Amygdala (tissue), 56 donors: ENCODE measurements at regions not wholly inside any gene's neighbourhood (a gene's known extent, or its start where the extent isn't known, plus 50 kb on each side); places are given as distances from the start of the nearest gene placed in this dataset.

Experiments
- DNase-seq, 56 donors: peaks; one replicate each; lab custom pipeline; 2025; lab: John Stamatoyannopoulos, UW

DNA sequence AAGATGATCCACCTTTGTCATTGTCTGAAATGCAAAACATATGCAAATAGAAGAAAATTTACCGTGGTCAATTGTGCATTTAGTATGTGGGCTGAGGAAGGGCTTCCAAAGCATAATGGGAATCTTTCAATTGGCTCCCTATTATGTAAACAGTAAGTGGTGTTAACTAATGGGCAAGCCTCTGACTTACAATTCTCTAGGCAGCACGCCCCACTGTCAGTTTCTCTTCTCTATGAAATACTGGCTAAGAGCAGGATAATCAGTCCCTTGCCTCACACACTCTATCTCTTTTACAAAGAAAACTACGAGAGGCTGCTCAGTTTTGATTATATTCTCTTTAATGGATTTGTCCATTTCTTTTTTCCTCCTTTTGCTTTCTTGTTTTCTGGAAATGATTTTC, 1272.6 kb downstream of the PCDH19 start:
- no peak for DNase-seq

DNA sequence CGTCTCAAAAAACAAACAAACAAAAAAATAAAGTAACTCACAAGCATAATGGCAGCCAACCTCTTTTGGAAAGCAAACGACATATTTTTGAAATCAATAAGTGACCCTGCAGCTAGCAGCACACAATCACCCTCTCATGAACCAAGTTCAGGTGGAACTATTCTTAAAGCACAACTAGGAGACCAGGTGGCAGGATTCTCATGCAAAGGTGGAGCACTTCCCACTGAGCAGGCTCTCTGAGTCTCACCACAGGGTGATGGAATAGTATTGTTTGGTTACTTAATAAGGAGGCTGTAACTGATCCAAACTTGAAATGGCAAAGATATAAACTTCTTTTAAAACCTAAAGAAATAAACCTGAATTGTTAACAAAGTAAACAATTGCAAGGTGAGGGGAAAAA, 1293.1 kb downstream of the PCDH19 start:
- no peak for DNase-seq

DNA sequence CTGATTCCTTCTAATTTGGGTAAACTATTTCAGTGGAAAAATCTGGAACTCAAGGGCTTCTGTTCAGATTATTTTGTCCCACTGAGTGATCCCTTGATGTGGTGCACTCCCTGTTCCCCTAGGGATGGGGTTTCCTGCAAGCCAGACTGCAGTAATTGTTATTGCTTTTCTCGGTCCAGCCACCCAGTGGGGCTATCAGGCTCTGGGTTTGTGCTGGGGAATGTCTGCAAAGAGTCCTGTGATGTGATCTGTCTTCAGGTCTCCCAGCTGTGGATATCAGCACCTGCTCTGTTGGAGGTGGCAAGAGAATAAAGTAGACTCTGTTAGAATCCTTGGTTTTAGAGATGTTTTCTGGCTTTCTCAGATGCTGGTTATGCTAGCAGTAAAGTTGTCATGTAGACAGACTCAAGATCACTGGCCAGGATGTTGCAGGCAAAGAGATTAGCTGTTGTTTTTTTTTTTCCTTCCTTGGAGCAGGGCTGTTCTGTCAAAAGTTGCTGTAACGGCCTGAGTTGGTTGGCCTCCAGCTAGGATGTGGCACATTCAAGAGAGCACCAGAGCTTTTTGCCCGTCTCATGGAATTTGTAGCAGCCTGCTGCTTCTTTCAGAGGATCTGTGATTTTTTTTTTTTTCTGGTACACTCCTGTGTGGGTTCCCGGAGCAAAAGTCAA, 1314.0 kb downstream of the PCDH19 start:
- DNase-seq, result no peak

DNA sequence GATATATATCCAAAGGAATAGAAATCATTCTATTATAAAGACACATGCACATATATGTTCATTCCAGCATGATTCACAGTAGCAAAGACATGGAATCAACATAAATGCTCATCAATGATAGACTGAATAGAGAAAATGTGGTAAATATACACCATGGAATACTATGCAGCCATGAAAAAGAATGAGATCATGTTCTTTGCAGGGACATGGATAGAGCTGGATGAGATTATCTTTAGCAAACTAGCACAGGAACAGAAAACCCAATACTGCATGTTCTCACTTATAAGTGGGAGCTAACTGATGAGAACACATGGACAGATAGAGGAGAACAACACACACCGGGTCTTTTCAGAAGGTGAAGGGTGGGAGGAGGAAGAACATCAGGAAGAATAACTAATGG, 1318.6 kb downstream of the PCDH19 start:
- DNase-seq, result no peak

DNA sequence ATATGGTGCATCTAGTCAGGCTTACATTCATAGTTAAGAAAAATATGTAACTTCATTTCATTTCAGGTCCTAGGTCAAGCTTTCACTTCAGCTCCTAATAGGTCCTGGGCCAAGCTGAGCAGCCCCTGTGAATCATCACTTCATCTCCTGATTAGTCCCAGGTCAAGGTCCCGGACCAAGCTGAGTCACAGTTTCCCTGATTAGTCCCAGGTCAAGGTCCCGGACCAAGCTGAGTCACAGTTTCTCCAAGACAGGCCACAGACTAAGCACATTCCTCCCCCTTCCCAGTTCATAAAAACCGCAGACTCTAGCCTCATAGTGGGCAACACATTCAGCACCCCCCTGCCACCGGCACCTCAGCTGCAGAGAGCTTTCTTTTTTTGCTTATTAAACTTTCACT, 1331.8 kb downstream of the PCDH19 start:
- DNase-seq, result no peak

DNA sequence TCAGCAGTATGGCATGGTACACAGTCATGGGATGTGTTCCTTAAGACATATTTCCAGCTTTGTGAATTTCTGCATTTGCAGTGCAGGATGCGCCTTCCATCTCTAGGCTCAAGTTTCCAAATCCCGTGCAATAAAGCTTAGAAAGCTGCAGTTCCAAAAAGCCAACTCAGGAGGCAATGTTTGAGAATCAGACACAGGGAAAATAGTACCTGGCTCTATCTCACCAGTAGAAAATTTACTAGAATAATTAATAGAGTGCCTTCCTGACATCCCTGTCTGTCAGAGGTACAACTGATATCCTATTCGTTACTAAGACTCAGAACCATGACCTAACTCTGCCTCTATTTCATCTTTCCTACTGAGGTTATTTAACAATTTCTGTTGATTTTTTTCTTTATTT, 1333.0 kb downstream of the PCDH19 start:
- DNase-seq, result no peak

DNA sequence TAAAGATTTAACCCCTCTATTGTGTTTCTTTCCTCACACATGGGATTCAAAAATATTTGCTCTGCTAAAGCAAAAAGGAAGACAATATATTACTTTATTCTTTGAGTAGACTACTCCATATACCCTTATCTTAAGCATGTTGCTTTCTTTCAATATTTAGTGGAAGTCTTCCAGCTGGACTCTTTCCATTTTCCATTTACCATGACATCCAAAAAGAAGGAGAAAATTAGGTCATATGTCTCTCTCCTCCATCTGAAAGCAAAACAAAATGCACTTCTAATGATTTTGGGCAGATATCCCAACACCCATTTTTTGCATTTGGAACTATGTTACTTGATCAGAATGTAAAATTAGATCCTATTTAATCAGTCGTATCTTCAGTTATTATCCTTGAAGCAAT, 1336.5 kb downstream of the PCDH19 start:
- DNase-seq, result no peak

DNA sequence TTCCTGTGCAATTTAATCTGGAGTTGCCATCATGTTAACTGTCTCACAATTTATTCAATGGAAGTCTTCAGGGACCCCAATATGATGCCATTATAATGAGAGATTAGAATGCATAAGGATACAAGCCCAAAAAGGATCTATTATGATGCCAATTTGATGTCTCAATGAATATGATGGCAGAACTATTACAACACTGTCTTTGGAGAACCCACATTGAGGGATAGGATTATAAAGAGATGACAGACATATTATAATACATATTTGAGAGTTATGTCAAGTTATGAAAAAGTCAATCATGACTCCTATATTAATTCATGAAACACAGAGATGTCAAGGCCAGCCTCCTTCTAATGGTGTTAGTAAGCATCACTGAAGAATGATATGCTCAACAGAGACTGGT, 1358.4 kb downstream of the PCDH19 start:
- DNase-seq, result no peak

DNA sequence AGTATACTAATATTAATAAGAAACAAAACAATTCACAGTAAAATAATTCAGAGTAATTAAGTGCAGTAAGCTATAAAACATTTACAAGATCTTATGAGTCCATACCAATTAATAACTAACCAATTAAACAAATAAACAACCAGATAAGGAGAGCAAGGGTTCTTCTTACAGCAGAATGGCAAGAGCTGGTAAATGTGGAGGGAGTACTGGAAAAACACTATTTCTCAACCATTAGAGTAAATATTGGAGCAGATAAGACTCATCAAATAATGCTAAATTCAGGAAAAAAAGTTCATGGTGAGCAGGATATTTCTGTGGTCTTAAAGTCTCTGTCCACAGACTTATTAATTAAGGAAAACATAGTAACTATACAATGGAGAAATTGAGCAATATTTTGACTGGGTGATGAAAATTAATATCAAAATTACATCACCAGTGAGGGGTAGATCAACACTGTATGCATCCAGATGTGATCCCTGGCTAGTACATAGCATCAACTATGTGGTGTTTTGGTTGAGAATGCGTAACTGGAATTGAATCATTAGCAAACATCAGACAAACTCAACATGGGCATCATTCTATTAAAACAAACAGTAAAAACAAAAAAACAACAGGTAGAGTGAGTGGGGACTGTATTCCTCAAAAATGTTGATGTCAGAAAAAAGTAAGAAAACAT, 1376.7 kb downstream of the PCDH19 start:
- no peak for DNase-seq

DNA sequence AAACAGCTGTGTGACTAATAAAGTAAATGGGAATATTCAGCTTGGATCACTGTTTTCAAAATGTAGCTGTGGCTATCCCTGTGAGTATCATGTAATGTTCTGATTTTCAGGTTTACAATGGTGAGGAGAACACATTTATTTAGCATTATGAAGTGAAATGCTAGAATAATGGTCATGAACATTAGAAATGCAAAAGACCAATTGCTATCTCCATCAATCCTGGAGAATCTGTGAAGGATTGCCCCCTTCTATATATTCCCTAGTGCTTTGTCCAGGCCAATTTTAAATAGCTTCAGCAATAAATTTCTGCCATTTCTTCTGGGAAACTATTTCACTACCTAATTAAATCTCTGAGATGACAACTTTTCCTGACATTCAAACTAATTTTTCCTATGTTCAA, 1399.1 kb downstream of the PCDH19 start:
- DNase-seq, result no peak

DNA sequence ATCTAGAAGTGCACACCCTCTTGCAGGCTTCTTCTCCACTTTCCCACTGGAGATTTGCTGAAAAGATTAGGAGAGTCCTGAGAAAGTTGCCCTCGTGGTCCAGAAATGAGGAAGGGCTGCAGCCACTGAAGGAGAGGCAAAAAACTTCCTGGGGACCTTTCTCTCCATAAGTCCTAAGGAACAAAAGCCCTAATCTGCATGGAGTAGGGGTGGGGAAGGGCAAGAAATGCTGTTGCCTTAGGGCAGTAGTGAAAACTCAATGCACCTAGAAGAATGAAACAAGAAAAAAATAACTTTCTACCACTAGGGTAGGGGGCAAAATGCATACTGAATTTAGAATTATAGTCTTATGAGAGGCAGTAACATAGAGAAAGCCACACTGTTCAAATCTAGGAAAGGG, 1408.8 kb downstream of the PCDH19 start:
- no peak for DNase-seq

DNA sequence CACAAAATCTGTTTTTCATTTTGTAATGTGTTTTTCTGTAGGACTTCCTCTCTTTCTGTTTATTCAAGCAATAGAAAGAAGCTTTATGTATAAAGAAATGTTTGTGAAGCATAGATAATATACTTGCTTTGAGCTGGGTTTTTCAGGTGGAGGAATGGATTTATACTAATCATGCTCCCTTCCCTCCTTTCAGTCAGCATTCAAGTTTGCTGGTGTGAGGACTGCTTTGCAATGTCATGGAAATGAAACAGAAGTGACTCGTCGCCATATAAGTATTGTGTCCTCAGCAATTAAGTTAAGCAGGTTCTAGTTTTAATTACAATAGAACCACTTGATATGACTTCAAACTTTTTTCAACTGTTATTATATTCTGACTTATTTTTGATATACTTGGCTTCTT, 1447.1 kb downstream of the PCDH19 start:
- DNase-seq, result no peak

DNA sequence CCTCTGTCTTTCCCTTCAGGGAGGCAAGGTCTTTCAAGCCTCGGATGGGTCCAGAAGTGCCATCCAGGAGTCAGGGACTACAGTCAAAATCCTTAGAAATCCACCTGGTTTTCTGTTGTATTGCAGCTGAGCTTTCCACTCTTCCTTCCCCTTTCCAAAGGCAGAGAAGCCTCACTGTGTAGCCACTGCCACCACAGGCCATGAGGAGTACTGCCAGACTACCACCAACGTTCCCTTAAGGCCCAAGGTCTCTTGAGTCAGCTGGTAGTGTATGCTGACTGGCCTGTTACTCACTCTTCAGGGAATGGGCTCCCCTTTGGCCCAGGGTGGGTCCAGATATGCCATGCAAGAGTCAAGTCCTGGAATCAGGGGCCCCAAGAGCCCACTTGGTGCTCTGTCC, 1454.1 kb downstream of the PCDH19 start:
- DNase-seq, result no peak

DNA sequence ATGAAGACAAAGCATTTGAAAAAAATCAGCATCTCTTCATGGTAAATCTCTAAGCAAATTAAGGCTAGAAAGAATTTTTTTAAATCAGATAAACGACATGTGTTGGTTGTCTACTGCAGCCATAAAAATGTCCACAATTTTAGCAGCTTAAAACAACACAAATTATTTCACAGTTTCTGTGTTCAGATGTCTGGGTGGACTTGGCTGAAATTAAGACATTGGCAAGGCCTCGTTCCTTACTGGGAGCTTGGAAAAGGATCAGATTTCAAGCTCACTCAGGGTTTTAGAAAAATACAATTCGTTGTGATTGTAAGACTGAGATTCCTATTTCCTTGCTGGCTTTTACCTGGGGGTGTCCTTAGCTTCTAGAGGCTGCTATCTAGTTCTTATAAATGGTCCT, 1470.6 kb downstream of the PCDH19 start:
- no peak for DNase-seq

DNA sequence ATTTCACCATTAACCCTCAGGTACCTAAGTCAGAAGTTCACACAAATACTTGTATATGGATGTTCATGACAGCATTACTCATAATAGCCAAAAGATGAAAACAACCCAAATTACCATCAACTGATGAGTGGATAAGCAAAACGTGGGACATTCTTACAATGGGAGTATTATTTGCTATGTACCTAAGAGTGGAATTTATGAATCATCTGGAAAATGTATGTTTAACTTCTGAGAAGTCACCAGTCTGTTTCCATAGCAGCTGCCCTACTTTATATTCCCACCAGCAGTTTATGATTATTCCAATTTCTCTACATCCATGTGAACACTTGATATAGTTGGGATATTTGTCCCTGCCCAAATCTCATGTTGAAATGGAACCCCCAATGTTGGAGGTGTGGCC, 1478.9 kb downstream of the PCDH19 start:
- DNase-seq, result no peak

DNA sequence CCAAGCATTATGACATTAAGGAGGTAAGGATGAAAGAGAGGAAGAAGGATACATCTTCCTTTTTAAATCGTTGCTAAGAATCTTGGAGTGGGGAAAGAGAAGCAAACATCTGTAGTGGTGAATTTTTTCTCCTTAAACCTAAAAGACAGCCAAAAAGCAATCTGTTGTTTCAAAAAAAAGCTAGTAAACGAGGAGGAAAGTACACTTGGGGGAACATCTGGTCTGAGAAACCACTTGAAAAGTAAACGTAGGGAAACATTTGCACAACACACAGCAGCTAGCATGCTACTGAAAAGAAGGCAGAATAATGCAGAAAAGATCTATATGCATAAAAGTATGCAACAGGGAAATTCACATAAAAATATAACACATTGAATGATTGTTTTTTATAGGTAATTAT, 1485.6 kb downstream of the PCDH19 start:
- no peak for DNase-seq

DNA sequence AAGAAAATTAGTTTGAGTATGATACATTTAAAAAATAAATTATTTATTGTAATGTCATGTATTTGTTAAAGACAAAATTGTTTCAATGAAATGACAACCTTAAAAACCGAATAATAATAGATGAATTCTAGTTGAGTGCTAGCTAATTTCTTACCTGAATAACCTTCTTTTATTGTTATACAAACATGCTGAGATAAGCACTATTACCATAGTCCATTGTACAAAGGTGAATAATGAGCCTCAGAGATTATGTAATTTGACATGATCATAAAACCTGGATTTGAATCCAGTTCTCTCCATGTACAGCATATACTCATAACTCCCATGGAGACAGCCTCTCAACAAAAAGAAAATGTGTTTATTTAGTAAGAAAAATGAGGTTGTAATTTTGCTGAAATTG, 1512.9 kb downstream of the PCDH19 start:
- DNase-seq, result no peak

DNA sequence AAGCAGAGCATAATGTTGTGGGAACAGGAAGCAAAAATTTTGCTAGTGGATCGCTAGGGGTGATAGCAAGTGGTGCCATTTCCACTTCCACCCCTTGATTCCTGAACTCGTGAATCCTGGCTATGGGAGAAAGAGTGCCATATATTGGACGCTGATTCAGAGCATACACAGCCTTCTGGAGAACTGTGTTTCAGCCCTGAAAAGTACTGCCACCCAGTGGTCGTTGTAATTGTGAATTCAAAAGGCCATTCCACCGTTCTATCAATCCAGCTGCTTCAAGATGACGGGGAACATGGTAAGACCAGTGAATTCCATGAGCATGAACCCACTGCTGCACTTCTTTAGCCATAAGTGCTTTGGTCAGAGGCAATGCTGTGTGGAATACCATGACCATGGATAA, 1559.4 kb downstream of the PCDH19 start:
- peak in 1 of 56 donors; percentile 4 for DNase-seq
